Endothelial cell of umbilical vein (primary cell): ENCODE measurements at regions not wholly inside any gene's neighbourhood (a gene's known extent, or its start where the extent isn't known, plus 50 kb on each side); places are given as distances from the start of the nearest gene placed in this dataset.
"Not testable (repeated sequence)": the region's sequence is repeated elsewhere in the genome, so short reads cannot be mapped to it uniquely, and the experiment has no call there.

Source experiments
- EZH2 ChIP-seq: IDR thresholded peaks from 2 replicates; pipeline ENCODE4 v1.6.1; 2012; ENCODE audit warnings: borderline replicate concordance, low read depth, mild to moderate bottlenecking, moderate library complexity, low read length, inconsistent platforms; ENCODE audit not compliant: severe bottlenecking
- FOS ChIP-seq: IDR thresholded peaks from 2 replicates; pipeline ENCODE4 v1.6.1; 2011; ENCODE audit warnings: mild to moderate bottlenecking, low read length, moderate library complexity, borderline replicate concordance; ENCODE audit not compliant: insufficient read depth
- JUN ChIP-seq: IDR thresholded peaks from 2 replicates; pipeline ENCODE4 v1.6.1; 2011; ENCODE audit warnings: borderline replicate concordance, low read depth; ENCODE audit not compliant: insufficient read length, insufficient read depth
- MYC ChIP-seq: IDR thresholded peaks from one replicate; pipeline ENCODE4 v1.6.1; 2011; ENCODE audit warnings: mild to moderate bottlenecking, low read depth, low read length
- POLR2A ChIP-seq: IDR thresholded peaks from 2 replicates; pipeline ENCODE4 v1.6.1; 2012; ENCODE audit warnings: low read depth, mild to moderate bottlenecking, control low read depth, low read length
- POLR2AphosphoS5 ChIP-seq: IDR thresholded peaks from 2 replicates; pipeline ENCODE4 v1.6.1; 2012; ENCODE audit warnings: low read depth, mild to moderate bottlenecking, control low read depth, low read length, moderate library complexity; ENCODE audit not compliant: insufficient read depth
- TF ChIP-seq, protein P1 (sequence below), 2 donors: IDR thresholded peaks; 1 replicate in 1 of 2; 2 replicates in 1 of 2; pipeline ENCODE4 v1.5.1; 2011; ENCODE audit warnings: low read length in 2 of 2, mild to moderate bottlenecking in 2 of 2, moderate library complexity in 2 of 2, control low read depth in 1 of 2, inconsistent platforms in 1 of 2, low read depth in 1 of 2; ENCODE audit not compliant: insufficient read depth in 1 of 2; ENCODE audit errors: extremely low read depth in 1 of 2
- TF ChIP-seq, protein P2 (sequence below): IDR thresholded peaks from 2 replicates; pipeline ENCODE4 v1.6.1; 2011; ENCODE audit not compliant: insufficient read depth, insufficient read length

DNA sequence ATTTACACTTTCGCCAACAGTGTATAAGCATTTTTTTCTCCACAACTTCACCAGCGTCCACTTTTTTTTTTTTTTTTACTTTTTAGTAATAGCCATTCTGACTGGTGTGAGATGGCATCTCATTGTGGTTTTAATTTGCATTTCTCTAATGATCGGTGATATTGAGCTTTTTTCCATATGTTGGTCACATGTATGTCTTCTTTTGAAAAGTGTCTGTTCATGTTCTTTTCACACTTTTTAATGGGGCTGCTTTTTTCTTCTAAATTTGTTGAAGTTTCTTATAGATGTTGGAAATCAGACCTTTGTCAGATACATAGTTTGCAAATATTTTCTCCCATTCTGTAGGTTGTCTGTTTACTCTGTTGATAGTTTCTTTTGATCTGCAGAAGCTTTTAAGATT, 177.2 kb downstream of the SOD2 start:
- TF ChIP-seq, protein P1, sequence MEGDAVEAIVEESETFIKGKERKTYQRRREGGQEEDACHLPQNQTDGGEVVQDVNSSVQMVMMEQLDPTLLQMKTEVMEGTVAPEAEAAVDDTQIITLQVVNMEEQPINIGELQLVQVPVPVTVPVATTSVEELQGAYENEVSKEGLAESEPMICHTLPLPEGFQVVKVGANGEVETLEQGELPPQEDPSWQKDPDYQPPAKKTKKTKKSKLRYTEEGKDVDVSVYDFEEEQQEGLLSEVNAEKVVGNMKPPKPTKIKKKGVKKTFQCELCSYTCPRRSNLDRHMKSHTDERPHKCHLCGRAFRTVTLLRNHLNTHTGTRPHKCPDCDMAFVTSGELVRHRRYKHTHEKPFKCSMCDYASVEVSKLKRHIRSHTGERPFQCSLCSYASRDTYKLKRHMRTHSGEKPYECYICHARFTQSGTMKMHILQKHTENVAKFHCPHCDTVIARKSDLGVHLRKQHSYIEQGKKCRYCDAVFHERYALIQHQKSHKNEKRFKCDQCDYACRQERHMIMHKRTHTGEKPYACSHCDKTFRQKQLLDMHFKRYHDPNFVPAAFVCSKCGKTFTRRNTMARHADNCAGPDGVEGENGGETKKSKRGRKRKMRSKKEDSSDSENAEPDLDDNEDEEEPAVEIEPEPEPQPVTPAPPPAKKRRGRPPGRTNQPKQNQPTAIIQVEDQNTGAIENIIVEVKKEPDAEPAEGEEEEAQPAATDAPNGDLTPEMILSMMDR (IDR thresholded peaks at IDR 0.05; ENCODE audit: extremely low read depth in 1 of 2, insufficient read depth in 1 of 2, low read depth in 1 of 2, low read length in 2 of 2), result not testable (repeated sequence)
- TF ChIP-seq, protein P2, sequence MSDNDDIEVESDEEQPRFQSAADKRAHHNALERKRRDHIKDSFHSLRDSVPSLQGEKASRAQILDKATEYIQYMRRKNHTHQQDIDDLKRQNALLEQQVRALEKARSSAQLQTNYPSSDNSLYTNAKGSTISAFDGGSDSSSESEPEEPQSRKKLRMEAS, result not testable (repeated sequence)
- not testable (repeated sequence) for TF ChIP-seq MYC, EZH2, POLR2AphosphoS5, FOS, POLR2A, JUN
